ENCODE measurements at regions not wholly inside any gene's neighbourhood (a gene's known extent, or its start where the extent isn't known, plus 50 kb on each side); places are given as distances from the start of the nearest gene placed in this dataset.

GRCh38 chr11:121950160-121950559, 165.9 kb downstream of the BLID start:
- no peak for TF ChIP-seq CTCF (IDR thresholded peaks at IDR 0.05)
- no peak for TF ChIP-seq POLR2A (IDR thresholded peaks at IDR 0.05)
- no peak for TF ChIP-seq POLR2AphosphoS5 (IDR thresholded peaks at IDR 0.05; ENCODE audit: insufficient read depth in 1 of 2, low read depth in 1 of 2)

Measured in vagina (tissue), 2 donors.